ENCODE measurements at regions not wholly inside any gene's neighbourhood (a gene's known extent, or its start where the extent isn't known, plus 50 kb on each side); places are given as distances from the start of the nearest gene placed in this dataset.

DNA sequence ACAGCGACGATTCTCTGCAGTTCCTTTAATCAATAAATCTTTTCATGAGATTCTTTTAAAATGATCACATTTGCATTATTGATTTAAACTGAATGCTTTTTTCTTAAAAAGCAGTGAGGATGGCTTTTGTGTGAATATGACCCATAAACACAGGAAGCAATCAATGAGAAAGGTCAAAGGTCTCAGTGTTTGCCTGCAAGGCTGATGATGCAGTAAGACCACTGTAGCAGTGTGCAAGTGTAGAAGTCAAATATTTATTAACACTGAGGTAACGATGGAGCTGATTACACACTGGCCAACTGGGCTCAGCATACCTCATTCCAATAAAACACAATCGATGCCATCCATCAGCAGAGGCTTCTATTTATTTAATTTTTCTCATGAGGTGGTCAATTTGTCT, 633.5 kb downstream of the DCDC2C start:
- ChIA-PET POLR2A (no interaction called here), CTCF (no interaction called here)
- no peak for ATAC-seq
- Histone ChIP-seq H3K4me3 (no peak overlapping the region), H3K27ac (no peak overlapping the region), H3K9me3 (0 out of 3 replicates have a peak, but pooled peaks cover 8% of the 10 kb centered on the region), H3K4me1 (no peaks in the 10 kb centered on the region), H3K4me2 (no peak overlapping the region)
- WGBS (ENCODE audit: missing lambda C conversion rate), result under 1% methylated on average over 4 of the region's 4 CpGs
- no peak for DNase-seq (ENCODE audit: low read depth in 1 of 2, low spot score in 1 of 2)
- no peak for FAIRE-seq
- TF ChIP-seq, protein P1, sequence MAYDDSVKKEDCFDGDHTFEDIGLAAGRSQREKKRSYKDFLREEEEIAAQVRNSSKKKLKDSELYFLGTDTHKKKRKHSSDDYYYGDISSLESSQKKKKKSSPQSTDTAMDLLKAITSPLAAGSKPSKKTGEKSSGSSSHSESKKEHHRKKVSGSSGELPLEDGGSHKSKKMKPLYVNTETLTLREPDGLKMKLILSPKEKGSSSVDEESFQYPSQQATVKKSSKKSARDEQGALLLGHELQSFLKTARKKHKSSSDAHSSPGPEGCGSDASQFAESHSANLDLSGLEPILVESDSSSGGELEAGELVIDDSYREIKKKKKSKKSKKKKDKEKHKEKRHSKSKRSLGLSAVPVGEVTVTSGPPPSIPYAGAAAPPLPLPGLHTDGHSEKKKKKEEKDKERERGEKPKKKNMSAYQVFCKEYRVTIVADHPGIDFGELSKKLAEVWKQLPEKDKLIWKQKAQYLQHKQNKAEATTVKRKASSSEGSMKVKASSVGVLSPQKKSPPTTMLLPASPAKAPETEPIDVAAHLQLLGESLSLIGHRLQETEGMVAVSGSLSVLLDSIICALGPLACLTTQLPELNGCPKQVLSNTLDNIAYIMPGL (CRISPR knock-in tag; IDR thresholded peaks at IDR 0.05; ENCODE audit: borderline replicate concordance), result no peak
- TF ChIP-seq MYC (IDR thresholded peaks at IDR 0.05; ENCODE audit: borderline replicate concordance, low read length) (no peak), RARB (CRISPR knock-in tag; IDR thresholded peaks at IDR 0.05) (no peak), ZSCAN20 (CRISPR knock-in tag; IDR thresholded peaks at IDR 0.05) (no peak), GATA3 (IDR thresholded peaks at IDR 0.05; ENCODE audit: borderline replicate concordance) (no peak), SMC3 (IDR thresholded peaks at IDR 0.05) (no peak)
- TF ChIP-seq, protein P2, sequence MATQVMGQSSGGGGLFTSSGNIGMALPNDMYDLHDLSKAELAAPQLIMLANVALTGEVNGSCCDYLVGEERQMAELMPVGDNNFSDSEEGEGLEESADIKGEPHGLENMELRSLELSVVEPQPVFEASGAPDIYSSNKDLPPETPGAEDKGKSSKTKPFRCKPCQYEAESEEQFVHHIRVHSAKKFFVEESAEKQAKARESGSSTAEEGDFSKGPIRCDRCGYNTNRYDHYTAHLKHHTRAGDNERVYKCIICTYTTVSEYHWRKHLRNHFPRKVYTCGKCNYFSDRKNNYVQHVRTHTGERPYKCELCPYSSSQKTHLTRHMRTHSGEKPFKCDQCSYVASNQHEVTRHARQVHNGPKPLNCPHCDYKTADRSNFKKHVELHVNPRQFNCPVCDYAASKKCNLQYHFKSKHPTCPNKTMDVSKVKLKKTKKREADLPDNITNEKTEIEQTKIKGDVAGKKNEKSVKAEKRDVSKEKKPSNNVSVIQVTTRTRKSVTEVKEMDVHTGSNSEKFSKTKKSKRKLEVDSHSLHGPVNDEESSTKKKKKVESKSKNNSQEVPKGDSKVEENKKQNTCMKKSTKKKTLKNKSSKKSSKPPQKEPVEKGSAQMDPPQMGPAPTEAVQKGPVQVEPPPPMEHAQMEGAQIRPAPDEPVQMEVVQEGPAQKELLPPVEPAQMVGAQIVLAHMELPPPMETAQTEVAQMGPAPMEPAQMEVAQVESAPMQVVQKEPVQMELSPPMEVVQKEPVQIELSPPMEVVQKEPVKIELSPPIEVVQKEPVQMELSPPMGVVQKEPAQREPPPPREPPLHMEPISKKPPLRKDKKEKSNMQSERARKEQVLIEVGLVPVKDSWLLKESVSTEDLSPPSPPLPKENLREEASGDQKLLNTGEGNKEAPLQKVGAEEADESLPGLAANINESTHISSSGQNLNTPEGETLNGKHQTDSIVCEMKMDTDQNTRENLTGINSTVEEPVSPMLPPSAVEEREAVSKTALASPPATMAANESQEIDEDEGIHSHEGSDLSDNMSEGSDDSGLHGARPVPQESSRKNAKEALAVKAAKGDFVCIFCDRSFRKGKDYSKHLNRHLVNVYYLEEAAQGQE (IDR thresholded peaks at IDR 0.05), result no peak
- TF ChIP-seq, protein P3, sequence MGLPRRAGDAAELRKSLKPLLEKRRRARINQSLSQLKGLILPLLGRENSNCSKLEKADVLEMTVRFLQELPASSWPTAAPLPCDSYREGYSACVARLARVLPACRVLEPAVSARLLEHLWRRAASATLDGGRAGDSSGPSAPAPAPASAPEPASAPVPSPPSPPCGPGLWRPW (IDR thresholded peaks at IDR 0.05), result no peak

DNA sequence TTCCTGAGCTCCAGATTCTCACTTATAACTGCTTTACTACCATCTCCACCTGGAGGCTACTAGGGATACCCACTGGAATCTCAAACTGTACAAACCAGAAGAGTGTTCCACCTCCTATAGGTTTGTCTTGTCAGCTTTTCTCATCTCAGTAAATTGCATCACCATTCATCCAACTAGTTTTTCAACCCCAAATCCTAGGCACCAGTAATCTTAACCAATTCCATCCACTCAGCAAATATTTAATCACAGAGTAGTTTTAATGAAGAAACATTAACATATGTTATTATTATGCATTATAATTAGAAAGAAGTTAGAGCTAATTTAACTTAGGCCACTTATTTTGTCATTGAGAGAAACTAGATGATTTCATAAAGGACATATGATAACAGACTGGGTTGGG, 635.0 kb downstream of the DCDC2C start:
- H3K9me3 ChIP-seq, result 0 out of 3 replicates have a peak, but pooled peaks cover 8% of the 10 kb centered on the region
- no peak overlapping the region for H3K4me3 ChIP-seq
- DNase-seq (ENCODE audit: low read depth in 1 of 2, low spot score in 1 of 2) (no peak), ATAC-seq (no peak), FAIRE-seq (no peak)
- ChIA-PET POLR2A (no interaction called here), CTCF (no interaction called here)
- TF ChIP-seq MAFK (IDR thresholded peaks at IDR 0.05; ENCODE audit: partially characterized antibody) (peak; percentile 63), ESRRA (IDR thresholded peaks at IDR 0.05; ENCODE audit: borderline replicate concordance, low read length) (no peak)
- no peak overlapping the region for H3K4me2 ChIP-seq
- H3K27ac ChIP-seq, result no peak overlapping the region
- no peaks in the 10 kb centered on the region for H3K4me1 ChIP-seq

DNA sequence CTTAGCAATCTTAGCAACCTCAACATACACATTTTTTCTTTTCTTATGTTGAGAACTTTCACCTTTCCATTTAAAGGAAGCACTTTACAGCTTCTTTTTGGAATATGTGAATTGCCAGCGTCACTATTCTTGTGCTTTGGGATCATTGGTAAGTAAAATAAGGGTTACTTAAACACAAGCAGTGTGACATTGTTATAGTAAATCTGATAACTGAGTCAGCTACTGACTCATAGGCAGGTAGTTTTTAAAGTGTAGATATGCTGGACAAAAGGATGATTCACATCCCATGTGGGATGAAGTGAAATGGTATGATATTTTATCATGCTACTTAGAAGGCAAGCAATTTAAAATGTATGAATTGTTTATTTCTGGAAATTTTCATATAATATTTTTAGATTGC, 637.2 kb downstream of the DCDC2C start:
- WGBS (ENCODE audit: missing lambda C conversion rate), result 2% methylated on average over 1 of the region's 1 CpG
- POLR2A ChIA-PET, result no interaction called here
- ATAC-seq (no peak), DNase-seq (ENCODE audit: low read depth in 1 of 2, low spot score in 1 of 2) (no peak), FAIRE-seq (no peak)
- Histone ChIP-seq H3K9me3 (0 out of 3 replicates have a peak, but pooled peaks cover 8% of the 10 kb centered on the region), H3K4me3 (no peak overlapping the region), H3K27ac (no peak overlapping the region), H3K4me2 (no peak overlapping the region), H3K4me1 (no peaks in the 10 kb centered on the region)
- CTCF ChIA-PET, result no interaction called here
- TF ChIP-seq NPAS2 (CRISPR knock-in tag; IDR thresholded peaks at IDR 0.05; ENCODE audit: borderline replicate concordance) (no peak), CHD2 (IDR thresholded peaks at IDR 0.05; ENCODE audit: low read length, partially characterized antibody) (no peak), GATA3 (IDR thresholded peaks at IDR 0.05; ENCODE audit: borderline replicate concordance) (no peak), CEBPB (IDR thresholded peaks at IDR 0.05) (no peak), CHD4 (IDR thresholded peaks at IDR 0.05; ENCODE audit: borderline replicate concordance) (no peak), BHLHE40 (IDR thresholded peaks at IDR 0.05; ENCODE audit: low read depth, low read length) (no peak), KDM5A (IDR thresholded peaks at IDR 0.05) (no peak), CBX2 (IDR thresholded peaks at IDR 0.05; ENCODE audit: borderline replicate concordance, low read depth) (no peak), EP300 (IDR thresholded peaks at IDR 0.05) (no peak)
- TF ChIP-seq, protein P1 (CRISPR knock-in tag; IDR thresholded peaks at IDR 0.05; ENCODE audit: borderline replicate concordance), result no peak
